Stimulated activated naive CD8-positive, alpha-beta T cell treated with anti-CD3 and anti-CD28 coated beads, Interleukin-15, amount 100 ng/mL, for 72 hours (primary cell): ENCODE measurements at regions not wholly inside any gene's neighbourhood (a gene's known extent, or its start where the extent isn't known, plus 50 kb on each side); places are given as distances from the start of the nearest gene placed in this dataset.

ENCODE experiments used
- ATAC-seq: fragments of 150-1000 bp; cut with Tn5 transposase; 2 replicates; pipeline ENCODE4 v1.10.0; 2021; ENCODE audit warnings: mild to moderate bottlenecking, moderate library complexity
- DNase-seq, 2 donors: peaks; one replicate each; pipeline ENCODE4 v3.0.0; 2021 to 2022
- H3K27ac Mint-ChIP-seq, 2 donors: one replicate each; pipeline ENCODE4 v1.8.0; 2022; ENCODE audit warnings: mild to moderate bottlenecking in 2 of 2, mixed read lengths in 2 of 2, moderate library complexity in 2 of 2
- H3K27me3 Mint-ChIP-seq: one replicate; pipeline ENCODE4 v1.8.0; 2022; ENCODE audit warnings: mixed read lengths
- H3K4me1 Mint-ChIP-seq: one replicate; pipeline ENCODE4 v1.8.0; 2022; ENCODE audit warnings: mild to moderate bottlenecking, mixed read lengths
- H3K4me3 Mint-ChIP-seq, 2 donors: one replicate each; pipeline ENCODE4 v1.8.0; 2022; ENCODE audit warnings: mild to moderate bottlenecking in 2 of 2, mixed read lengths in 2 of 2, moderate library complexity in 1 of 2
- H3K9me3 Mint-ChIP-seq, 2 donors: one replicate each; pipeline ENCODE4 v1.8.0; 2022; ENCODE audit warnings: mixed read lengths in 2 of 2

DNA sequence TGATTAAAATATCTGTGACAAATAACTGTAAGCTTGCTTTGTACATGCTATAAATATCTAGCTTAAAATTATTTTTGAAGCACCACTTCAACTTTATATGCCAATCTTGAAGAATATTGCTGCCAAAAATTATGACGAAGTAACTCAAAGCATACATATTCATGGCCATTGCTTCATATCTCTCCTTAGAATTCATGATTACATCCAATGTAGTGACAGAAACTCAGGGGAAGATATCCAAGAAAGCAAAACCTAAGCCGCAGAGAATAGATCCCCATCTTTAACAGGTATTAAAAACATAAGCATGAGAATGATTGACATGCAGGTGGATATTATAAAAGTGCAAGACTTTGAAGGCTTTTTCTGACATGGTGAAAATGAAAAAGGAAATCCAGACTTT is 100.8 kb upstream of the PLPPR1 start:
- H3K27ac Mint-ChIP-seq = no peak overlapping the region
- H3K4me3 Mint-ChIP-seq = no peak overlapping the region
- ATAC-seq (no peak), DNase-seq (no peak)
- H3K27me3 Mint-ChIP-seq = no peaks in the 10 kb centered on the region
- peaks cover 4 to 10% of the 10 kb centered on the region in 2 donors for H3K9me3 Mint-ChIP-seq
- H3K4me1 Mint-ChIP-seq = no peaks in the 10 kb centered on the region

DNA sequence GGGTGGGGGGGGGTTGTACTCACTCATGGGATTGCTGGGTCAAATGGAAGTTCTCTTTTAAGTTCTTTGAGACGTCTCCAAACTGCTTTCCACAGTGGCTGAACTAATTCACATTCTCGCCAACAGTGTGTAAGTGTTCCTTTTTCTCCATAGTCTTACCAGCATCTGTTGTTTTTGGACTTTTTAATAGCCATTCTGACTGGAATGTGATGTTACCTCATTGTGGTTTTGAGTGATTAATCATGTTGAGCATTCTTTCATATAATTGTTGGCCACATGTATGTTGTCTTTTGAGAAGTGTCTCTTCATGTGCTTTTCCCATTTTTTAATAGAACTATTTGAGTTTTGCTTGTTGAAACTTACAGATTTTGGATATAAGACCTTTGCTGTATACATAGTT is 94.9 kb upstream of the PLPPR1 start:
- ATAC-seq = no peak
- H3K9me3 Mint-ChIP-seq = peaks cover 6 to 35% of the 10 kb centered on the region in 2 donors
- H3K27ac Mint-ChIP-seq = no peak overlapping the region
- H3K4me3 Mint-ChIP-seq = no peak overlapping the region
- H3K27me3 Mint-ChIP-seq = no peaks in the 10 kb centered on the region
- no peaks in the 10 kb centered on the region for H3K4me1 Mint-ChIP-seq
- no peak for DNase-seq

GRCh38 chr9:100937382-100937781 is 91.1 kb upstream of the PLPPR1 start:
- Mint-ChIP-seq H3K4me1 (no peaks in the 10 kb centered on the region), H3K9me3 (peaks cover 6 to 35% of the 10 kb centered on the region in 2 donors), H3K27ac (no peak overlapping the region), H3K4me3 (no peak overlapping the region), H3K27me3 (no peaks in the 10 kb centered on the region)
- no peak for DNase-seq
- ATAC-seq = no peak

GRCh38 chr9:100938507-100938906 is 90.0 kb upstream of the PLPPR1 start:
- Mint-ChIP-seq H3K27ac (no peak overlapping the region), H3K4me3 (no peak overlapping the region), H3K9me3 (peaks cover 6 to 28% of the 10 kb centered on the region in 2 donors), H3K4me1 (no peaks in the 10 kb centered on the region), H3K27me3 (no peaks in the 10 kb centered on the region)
- ATAC-seq = no peak
- no peak for DNase-seq

- no peak for ATAC-seq
- no peak overlapping the region for H3K27ac Mint-ChIP-seq
- H3K27me3 Mint-ChIP-seq = no peaks in the 10 kb centered on the region
- DNase-seq = no peak
- H3K9me3 Mint-ChIP-seq = peaks cover 6 to 28% of the 10 kb centered on the region in 2 donors
- no peaks in the 10 kb centered on the region for H3K4me1 Mint-ChIP-seq
- H3K4me3 Mint-ChIP-seq = no peak overlapping the region
Observed at GRCh38 chr9:100939636-100940035, 88.9 kb upstream of the PLPPR1 start.

DNA sequence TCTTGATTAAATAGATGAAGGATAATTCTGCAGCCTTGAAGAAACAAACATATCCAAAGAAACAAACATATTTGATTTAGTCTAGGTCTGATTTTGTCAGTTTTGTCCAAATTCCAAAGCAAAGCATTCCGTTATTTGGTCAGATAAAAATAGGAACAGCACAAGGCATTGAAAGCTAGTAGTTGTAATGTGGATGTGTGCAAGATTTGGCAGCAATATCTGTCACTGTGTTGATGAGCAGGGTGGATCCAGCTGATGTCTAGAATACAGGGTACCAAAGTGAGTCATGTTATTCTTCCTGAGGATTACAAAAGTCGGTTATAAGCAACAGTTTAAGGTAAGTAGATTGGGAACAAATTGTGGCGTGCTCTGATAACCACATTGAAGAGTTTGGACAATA is 69.3 kb upstream of the PLPPR1 start:
- H3K27ac Mint-ChIP-seq = no peak overlapping the region
- no peaks in the 10 kb centered on the region for H3K27me3 Mint-ChIP-seq
- ATAC-seq (no peak), DNase-seq (no peak)
- no peak overlapping the region for H3K4me3 Mint-ChIP-seq
- no peaks in the 10 kb centered on the region for H3K4me1 Mint-ChIP-seq
- H3K9me3 Mint-ChIP-seq = peaks cover 0 to 11% of the 10 kb centered on the region in 2 donors
